C4-2B (cell line): ENCODE measurements at regions not wholly inside any gene's neighbourhood (a gene's known extent, or its start where the extent isn't known, plus 50 kb on each side); places are given as distances from the start of the nearest gene placed in this dataset.

Source experiments
- H3K27ac ChIP-seq: fragments of 450-650 bp; 2 replicates; pipeline ENCODE4 v1.5.1; 2017
- ZFX ChIP-seq: fragments of 450-650 bp; IDR thresholded peaks from 2 replicates; pipeline ENCODE4 v1.6.1; 2017
- TF ChIP-seq, protein P1 (sequence below): fragments of 450-650 bp; conservative IDR thresholded peaks from 2 replicates; pipeline ENCODE4 v1.5.1; 2017; ENCODE audit warnings: mild to moderate bottlenecking

DNA sequence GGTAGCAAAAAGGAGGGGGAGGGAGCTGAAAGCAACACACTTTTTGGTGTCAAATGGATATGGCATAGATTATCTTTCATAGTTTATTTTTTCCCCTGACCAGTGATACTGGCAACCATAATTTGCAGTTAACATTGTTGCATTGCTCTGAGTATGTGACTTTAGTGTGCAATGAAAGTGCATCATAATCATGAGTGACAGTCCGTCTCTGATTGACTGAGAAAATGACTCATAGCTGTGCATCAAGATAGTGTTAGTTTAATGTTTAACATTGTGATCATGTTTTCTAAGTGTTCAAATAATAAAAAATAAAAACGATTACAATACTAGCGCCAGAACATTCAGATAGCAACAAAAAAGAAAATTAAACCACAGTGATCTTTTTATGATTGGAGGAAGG lies 952.4 kb upstream of the TENM4 start:
- no peak overlapping the region for H3K27ac ChIP-seq
- TF ChIP-seq, protein P1, sequence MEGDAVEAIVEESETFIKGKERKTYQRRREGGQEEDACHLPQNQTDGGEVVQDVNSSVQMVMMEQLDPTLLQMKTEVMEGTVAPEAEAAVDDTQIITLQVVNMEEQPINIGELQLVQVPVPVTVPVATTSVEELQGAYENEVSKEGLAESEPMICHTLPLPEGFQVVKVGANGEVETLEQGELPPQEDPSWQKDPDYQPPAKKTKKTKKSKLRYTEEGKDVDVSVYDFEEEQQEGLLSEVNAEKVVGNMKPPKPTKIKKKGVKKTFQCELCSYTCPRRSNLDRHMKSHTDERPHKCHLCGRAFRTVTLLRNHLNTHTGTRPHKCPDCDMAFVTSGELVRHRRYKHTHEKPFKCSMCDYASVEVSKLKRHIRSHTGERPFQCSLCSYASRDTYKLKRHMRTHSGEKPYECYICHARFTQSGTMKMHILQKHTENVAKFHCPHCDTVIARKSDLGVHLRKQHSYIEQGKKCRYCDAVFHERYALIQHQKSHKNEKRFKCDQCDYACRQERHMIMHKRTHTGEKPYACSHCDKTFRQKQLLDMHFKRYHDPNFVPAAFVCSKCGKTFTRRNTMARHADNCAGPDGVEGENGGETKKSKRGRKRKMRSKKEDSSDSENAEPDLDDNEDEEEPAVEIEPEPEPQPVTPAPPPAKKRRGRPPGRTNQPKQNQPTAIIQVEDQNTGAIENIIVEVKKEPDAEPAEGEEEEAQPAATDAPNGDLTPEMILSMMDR, result no peak
- TF ChIP-seq ZFX, result no peak

DNA sequence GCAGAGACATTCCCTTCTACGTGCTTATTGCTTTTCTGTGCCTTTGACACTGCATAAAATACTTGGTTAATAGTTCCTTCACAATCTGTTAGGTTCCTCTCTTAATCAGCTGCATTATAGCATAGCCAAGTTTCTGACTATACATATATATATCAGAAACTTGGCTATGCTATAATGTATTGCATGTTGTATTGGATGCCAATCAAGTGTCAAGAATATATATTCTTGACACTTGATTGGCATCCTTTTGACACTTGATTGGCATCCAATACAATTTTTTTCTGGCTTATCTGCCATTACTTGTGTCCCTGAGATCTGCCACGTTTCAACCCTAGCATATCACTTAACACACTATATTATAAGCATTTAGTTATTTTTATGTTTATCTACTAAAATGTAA lies 949.7 kb upstream of the TENM4 start:
- TF ChIP-seq, protein P1, result no peak
- TF ChIP-seq ZFX, result no peak
- no peak overlapping the region for H3K27ac ChIP-seq

DNA sequence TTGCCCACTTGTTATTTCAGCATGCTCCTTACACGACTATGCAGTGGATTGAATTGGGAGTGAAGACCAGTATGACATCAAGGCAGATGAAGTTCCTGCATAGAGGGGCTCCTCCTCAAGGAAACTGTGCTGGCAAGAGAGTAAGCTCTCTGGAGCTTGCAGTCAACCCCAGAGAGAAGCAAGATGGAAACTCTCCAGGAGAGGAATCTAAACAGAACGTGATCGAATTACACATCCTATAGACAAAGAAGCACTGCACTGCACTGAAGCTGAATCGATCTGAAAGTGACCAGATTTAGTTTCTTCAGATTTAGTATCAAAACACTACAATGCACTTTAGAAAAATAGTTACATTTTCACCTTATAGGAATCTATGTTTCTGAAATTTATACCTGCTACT lies 947.7 kb upstream of the TENM4 start:
- no peak for TF ChIP-seq ZFX
- TF ChIP-seq, protein P1, result no peak
- no peak overlapping the region for H3K27ac ChIP-seq

DNA sequence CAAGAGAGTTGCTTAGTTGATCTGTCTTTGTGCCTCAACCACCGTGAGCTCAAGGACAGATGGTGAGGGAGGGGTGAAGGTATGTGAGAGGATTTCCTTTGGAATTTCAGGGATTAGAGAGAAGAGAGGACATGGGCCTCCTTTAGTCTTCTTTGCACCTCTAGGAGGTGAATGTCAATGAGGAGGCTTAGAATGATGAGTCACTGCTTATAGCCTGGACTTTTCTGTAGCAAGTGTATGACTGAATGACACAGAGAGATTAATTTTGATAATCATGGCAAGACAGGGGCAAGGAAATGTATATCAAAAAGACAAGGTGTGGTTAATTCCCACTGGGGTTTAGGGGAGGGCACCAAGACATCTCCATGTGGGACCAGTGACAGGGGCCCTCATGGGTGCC lies 947.3 kb upstream of the TENM4 start:
- no peak for TF ChIP-seq ZFX
- TF ChIP-seq, protein P1, result no peak
- no peak overlapping the region for H3K27ac ChIP-seq

DNA sequence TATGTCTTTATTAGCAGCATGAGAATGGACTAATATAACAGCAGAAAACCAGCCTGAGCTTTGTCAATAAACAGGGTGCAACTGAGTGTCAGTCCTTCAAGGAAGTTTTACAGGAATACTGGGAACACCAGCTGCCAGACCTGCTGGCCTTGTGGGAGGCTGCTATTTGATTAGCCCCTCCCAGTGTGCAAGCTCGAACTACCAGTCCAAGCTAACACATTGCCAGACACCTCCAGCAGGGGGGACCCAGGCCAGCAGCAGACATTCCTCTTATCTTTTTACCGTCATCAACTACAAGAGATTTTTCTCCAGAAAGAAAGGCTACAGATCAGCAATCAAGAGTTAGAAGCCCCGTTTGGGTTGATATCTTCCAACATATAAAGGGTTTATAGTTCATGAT lies 942.8 kb upstream of the TENM4 start:
- no peak overlapping the region; the same call in 1 of the 2 replicates for H3K27ac ChIP-seq
- TF ChIP-seq, protein P1, result peak; percentile 40
- no peak for TF ChIP-seq ZFX

DNA sequence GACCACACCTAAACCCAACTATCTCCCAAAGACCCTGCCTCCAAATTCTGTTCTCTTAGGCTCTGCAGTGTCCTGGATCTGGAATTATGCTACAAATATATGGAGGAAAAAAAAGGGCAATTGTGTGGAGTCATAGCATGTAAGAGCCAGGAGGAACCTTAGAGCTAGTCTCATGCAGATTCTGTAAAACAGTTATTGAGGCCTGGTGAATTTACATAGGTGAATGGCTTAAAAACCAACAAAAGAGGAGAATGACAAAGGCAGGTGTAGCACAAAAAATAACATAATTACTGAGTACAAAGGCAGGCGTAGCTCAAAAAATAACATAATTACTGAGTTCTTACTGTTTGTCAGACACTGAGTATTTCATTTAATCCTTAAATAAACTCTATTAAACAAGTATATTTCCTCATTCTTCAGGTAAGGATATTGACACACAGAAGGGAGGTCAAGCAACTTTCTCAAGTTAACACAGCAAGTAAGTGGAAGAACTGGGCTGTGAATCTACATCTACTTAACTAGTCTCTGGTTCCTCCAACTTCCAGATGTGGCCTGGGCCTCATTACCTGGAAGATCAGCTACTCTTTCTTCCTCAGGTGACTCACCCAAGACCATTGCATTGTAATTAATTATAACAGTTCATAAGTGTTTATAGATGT lies 938.9 kb upstream of the TENM4 start:
- TF ChIP-seq ZFX, result no peak
- TF ChIP-seq, protein P1, result no peak
- no peak overlapping the region for H3K27ac ChIP-seq

DNA sequence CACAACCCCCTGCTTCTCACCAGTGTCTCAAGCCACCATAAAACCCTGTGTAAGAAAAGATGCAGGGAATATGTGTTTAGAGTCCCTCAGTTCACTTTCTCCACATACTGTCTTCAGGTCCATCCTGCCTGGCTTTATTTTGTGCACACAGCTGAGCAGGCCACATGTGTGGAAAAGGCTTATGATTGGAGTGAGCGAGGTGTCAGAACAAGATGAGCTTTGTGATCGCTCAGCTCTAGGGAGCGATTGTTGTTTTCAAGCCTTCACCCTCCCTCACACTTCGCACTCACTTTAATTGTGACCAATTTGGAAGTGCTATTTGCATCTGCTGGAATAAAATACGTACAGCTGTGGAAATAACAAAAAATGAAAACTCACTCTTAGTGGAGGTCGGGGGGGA lies 931.1 kb upstream of the TENM4 start:
- TF ChIP-seq, protein P1, result no peak
- TF ChIP-seq ZFX, result no peak
- H3K27ac ChIP-seq, result no peak overlapping the region
